MM.1S (cell line): ENCODE measurements at regions not wholly inside any gene's neighbourhood (a gene's known extent, or its start where the extent isn't known, plus 50 kb on each side); places are given as distances from the start of the nearest gene placed in this dataset.

Experiments
- EZH2phosphoT487 ChIP-seq: fragments of 300-600 bp; sonication (generic); IDR thresholded peaks from 2 replicates; pipeline ENCODE4 v1.6.1; 2018; ENCODE audit warnings: antibody characterized with exemption, low read length
- TF ChIP-seq, protein P1 (sequence below): fragments of 300-600 bp; sonication (generic); IDR thresholded peaks from 2 replicates; pipeline ENCODE4 v1.5.1; 2016; ENCODE audit warnings: antibody characterized with exemption, low read length, mixed read lengths

DNA sequence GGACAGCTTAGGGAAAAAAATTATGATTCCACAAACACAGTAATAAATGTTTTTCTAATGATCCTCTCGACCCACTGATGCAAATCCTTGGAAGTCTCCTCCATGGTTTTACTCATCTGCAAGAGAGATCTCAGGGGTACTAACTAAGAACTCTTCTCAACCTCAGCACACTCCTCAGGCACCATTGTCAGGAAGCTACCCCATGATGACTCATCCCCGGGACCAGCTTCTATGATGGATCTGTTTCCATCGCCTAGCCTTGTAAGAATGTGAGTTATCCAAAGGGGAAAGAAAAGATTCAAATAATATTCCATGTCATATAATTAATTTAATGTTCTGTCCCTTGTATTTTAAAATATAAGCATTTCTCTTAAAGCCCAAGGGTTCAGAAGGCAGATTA is 816.1 kb upstream of the IGFBP7 start:
- TF ChIP-seq EZH2phosphoT487 = no peak
- TF ChIP-seq, protein P1, sequence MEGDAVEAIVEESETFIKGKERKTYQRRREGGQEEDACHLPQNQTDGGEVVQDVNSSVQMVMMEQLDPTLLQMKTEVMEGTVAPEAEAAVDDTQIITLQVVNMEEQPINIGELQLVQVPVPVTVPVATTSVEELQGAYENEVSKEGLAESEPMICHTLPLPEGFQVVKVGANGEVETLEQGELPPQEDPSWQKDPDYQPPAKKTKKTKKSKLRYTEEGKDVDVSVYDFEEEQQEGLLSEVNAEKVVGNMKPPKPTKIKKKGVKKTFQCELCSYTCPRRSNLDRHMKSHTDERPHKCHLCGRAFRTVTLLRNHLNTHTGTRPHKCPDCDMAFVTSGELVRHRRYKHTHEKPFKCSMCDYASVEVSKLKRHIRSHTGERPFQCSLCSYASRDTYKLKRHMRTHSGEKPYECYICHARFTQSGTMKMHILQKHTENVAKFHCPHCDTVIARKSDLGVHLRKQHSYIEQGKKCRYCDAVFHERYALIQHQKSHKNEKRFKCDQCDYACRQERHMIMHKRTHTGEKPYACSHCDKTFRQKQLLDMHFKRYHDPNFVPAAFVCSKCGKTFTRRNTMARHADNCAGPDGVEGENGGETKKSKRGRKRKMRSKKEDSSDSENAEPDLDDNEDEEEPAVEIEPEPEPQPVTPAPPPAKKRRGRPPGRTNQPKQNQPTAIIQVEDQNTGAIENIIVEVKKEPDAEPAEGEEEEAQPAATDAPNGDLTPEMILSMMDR = no peak
